A549 (cell line): ENCODE measurements at regions not wholly inside any gene's neighbourhood (a gene's known extent, or its start where the extent isn't known, plus 50 kb on each side); places are given as distances from the start of the nearest gene placed in this dataset.

Source experiments
- CHD4 ChIP-seq: fragments of 200-600 bp; sonication (generic); IDR thresholded peaks from 2 replicates; pipeline ENCODE4 v1.6.1; 2016; ENCODE audit warnings: antibody characterized with exemption, mild to moderate bottlenecking, borderline replicate concordance
- TF ChIP-seq, protein P1 (sequence below): fragments of 200-600 bp; sonication (generic); IDR thresholded peaks from 2 replicates; pipeline ENCODE4 v1.6.1; 2016; ENCODE audit warnings: antibody characterized with exemption, mild to moderate bottlenecking, moderate library complexity

DNA sequence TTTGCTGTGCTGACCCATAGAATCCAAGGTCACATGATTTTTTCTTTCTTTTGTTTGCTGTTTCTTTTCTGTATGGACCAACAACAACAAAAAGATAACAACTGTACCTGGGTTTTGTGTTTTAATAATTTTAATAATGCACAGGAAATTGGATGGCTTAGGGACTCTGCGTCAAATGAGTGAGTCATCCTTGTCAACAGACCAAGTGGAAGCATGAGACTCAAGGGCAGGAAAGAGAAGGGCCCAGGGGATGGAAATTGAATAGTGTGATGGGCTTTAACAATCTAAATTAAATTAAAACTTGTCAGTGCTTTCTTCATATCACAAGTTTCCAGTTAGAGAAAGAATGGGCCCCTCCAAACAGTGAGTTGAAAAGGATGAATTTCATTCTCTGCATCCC is 413.0 kb downstream of the PREX1 start:
- no peak for TF ChIP-seq CHD4
- TF ChIP-seq, protein P1, sequence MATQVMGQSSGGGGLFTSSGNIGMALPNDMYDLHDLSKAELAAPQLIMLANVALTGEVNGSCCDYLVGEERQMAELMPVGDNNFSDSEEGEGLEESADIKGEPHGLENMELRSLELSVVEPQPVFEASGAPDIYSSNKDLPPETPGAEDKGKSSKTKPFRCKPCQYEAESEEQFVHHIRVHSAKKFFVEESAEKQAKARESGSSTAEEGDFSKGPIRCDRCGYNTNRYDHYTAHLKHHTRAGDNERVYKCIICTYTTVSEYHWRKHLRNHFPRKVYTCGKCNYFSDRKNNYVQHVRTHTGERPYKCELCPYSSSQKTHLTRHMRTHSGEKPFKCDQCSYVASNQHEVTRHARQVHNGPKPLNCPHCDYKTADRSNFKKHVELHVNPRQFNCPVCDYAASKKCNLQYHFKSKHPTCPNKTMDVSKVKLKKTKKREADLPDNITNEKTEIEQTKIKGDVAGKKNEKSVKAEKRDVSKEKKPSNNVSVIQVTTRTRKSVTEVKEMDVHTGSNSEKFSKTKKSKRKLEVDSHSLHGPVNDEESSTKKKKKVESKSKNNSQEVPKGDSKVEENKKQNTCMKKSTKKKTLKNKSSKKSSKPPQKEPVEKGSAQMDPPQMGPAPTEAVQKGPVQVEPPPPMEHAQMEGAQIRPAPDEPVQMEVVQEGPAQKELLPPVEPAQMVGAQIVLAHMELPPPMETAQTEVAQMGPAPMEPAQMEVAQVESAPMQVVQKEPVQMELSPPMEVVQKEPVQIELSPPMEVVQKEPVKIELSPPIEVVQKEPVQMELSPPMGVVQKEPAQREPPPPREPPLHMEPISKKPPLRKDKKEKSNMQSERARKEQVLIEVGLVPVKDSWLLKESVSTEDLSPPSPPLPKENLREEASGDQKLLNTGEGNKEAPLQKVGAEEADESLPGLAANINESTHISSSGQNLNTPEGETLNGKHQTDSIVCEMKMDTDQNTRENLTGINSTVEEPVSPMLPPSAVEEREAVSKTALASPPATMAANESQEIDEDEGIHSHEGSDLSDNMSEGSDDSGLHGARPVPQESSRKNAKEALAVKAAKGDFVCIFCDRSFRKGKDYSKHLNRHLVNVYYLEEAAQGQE: no peak
